ENCODE measurements at regions not wholly inside any gene's neighbourhood (a gene's known extent, or its start where the extent isn't known, plus 50 kb on each side); places are given as distances from the start of the nearest gene placed in this dataset.

GRCh38 chr3:22907161-22907780 is 295.9 kb upstream of the UBE2E2 start:
- H3K9me3 ChIP-seq, result peaks cover 0 to 3% (median 0%) of the 10 kb centered on the region in 4 donors
- no peak overlapping the region for H3K4me3 ChIP-seq
- TF ChIP-seq CTCF (IDR thresholded peaks at IDR 0.05) (no peak), POLR2AphosphoS5 (IDR thresholded peaks at IDR 0.05) (no peak), EP300 (IDR thresholded peaks at IDR 0.05) (no peak), POLR2A (IDR thresholded peaks at IDR 0.05) (no peak)
- H3K27ac ChIP-seq, result no peak overlapping the region
- 82 to 94% methylated on average over 1 of the region's 1 CpG for WGBS, 2 donors
- H3K27me3 ChIP-seq, result no peaks in the 10 kb centered on the region
- no peak for DNase-seq
- H3K36me3 ChIP-seq, result no peaks in the 10 kb centered on the region
- intact Hi-C loops (cut with DNase I), result loop anchor here (5.0 to 10.0 kb wide), 2 partner anchors 222 to 345 kb away; no protein-coding TSS in a partner anchor
- peaks cover 0 to 20% (median 11%) of the 10 kb centered on the region in 4 donors for H3K4me1 ChIP-seq

DNA sequence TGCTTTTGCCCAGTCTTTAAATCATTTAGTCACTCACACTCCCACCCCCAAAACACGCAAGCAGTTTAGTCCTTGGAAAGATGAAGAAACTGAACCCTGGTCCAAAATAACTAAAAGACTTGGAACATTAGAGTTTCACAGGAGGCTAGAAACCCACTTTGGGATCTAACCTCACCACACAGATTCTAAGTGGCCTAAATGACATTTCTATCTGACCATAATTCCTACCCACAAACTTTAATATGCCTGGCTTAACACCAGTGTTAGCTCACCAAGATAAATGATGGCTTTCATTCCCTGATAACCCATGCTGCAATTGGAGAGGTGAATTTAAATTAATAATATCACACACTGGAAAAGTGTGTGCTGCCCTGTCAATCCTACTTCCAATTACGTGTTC is 295.3 kb upstream of the UBE2E2 start:
- intact Hi-C loops (cut with DNase I), result loop anchor here (5.0 to 10.0 kb wide), 2 partner anchors 223 to 345 kb away; no protein-coding TSS in a partner anchor
- Histone ChIP-seq H3K9me3 (no peaks in the 10 kb centered on the region), H3K27me3 (no peaks in the 10 kb centered on the region), H3K4me3 (no peak overlapping the region), H3K4me1 (peaks cover 0 to 20% (median 11%) of the 10 kb centered on the region in 4 donors), H3K27ac (no peak overlapping the region), H3K36me3 (no peaks in the 10 kb centered on the region)
- WGBS, 2 donors, result 79 to 81% methylated on average over 2 of the region's 2 CpGs
- DNase-seq, result no peak
- TF ChIP-seq CTCF (IDR thresholded peaks at IDR 0.05), result no peak

DNA sequence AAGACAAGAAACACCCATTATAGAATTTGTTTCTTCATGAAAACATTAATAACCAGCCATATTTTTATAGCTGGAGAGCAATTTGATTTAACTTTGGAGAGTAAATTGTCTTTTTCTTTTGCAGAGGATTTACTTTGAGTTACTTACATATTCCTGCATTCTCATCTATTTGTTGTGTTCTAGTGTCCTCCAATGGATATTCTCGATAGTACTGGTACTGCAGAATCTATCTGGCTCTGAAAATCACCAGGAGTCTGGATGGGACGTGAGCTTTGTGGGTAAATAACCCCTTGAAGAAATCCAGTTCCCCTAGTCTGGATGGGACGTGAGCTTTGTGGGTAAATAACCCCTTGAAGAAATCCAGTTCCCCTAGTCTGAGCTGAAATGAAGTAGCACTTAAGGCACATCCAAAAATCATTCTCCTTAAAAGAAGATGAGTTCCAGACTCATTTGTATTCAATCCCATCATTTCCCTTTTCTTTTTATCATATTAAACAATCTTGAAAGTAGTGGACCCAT is 294.1 kb upstream of the UBE2E2 start:
- Histone ChIP-seq H3K36me3 (no peaks in the 10 kb centered on the region), H3K27ac (no peak overlapping the region), H3K4me1 (peaks cover 0 to 20% (median 11%) of the 10 kb centered on the region in 4 donors), H3K9me3 (no peaks in the 10 kb centered on the region), H3K27me3 (no peaks in the 10 kb centered on the region), H3K4me3 (no peak overlapping the region)
- TF ChIP-seq POLR2A (IDR thresholded peaks at IDR 0.05) (no peak), CTCF (IDR thresholded peaks at IDR 0.05) (peak in 2 of 4 experiments; percentile 10 to 44), EP300 (IDR thresholded peaks at IDR 0.05) (no peak), POLR2AphosphoS5 (IDR thresholded peaks at IDR 0.05) (peak; percentile 55 to 93 (median 81))
- intact Hi-C loops (cut with DNase I), result loop anchor here (5.0 to 10.0 kb wide), 2 partner anchors 224 to 347 kb away; no protein-coding TSS in a partner anchor
- 54 to 65% methylated on average over 3 of the region's 3 CpGs for WGBS, 2 donors
- no peak for DNase-seq

DNA sequence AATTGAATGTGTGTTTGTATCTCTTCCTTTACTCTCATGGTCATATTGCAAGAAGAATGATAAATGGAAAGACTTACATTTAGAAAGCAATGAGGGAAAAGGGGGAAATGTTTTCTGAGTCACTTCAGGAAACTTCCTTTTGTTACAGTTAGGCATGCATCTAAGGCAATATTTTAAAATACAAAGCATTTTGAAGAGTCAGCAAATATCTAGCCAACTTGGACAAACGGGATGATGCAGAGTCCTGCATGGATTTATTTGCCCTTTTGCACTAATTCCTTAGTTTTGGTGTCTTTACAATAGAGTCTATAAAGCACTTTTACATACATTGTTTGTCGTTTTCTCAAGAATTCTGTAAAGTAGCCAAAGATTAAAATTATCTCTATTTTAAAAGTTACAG is 286.2 kb upstream of the UBE2E2 start:
- Histone ChIP-seq H3K27me3 (no peaks in the 10 kb centered on the region), H3K27ac (no peak overlapping the region), H3K4me3 (no peak overlapping the region), H3K9me3 (no peaks in the 10 kb centered on the region), H3K4me1 (no peaks in the 10 kb centered on the region), H3K36me3 (no peaks in the 10 kb centered on the region)
- intact Hi-C loops (cut with DNase I), result no loop called here
- 52 to 70% methylated on average over 2 of the region's 2 CpGs for WGBS, 2 donors
- no peak for TF ChIP-seq POLR2AphosphoS5 (IDR thresholded peaks at IDR 0.05)
- TF ChIP-seq CTCF (IDR thresholded peaks at IDR 0.05), result no peak
- TF ChIP-seq POLR2A (IDR thresholded peaks at IDR 0.05), result no peak
- no peak for TF ChIP-seq EP300 (IDR thresholded peaks at IDR 0.05)
- DNase-seq, result no peak
